Caco-2 (cell line): ENCODE measurements at regions not wholly inside any gene's neighbourhood (a gene's known extent, or its start where the extent isn't known, plus 50 kb on each side); places are given as distances from the start of the nearest gene placed in this dataset.

Experiments used
- BruUV-seq: library from RNA; stranded (reverse); fragments of 400-500 nt; replicated peaks from 2 replicates; lab custom pipeline; 2021; lab: Mats Ljungman, UMichigan
- CTCF ChIA-PET: fragments of 300-600 bp; sonication (Branson Sonifier 250); formaldehyde crosslinking; loops from one replicate; lab custom pipeline; 2022; ENCODE audit warnings: antibody characterized with exemption; lab: Charles Lee
- POLR2A ChIA-PET: fragments of 300-600 bp; sonication (Branson Sonifier 250); formaldehyde crosslinking; loops from one replicate; lab custom pipeline; 2022; ENCODE audit warnings: antibody characterized with exemption; lab: Charles Lee
- DNase-seq, 2 experiments: peaks; one replicate each; pipeline versions ENCODE4 v3.0.0 to v3.0.0-alpha.2; 2020 to 2022
- H3K27me3 ChIP-seq: replicated peaks from 2 replicates; pipeline ENCODE4 v1.6.0; 2011; ENCODE audit warnings: low read length; ENCODE audit not compliant: control insufficient read depth, insufficient read depth
- H3K36me3 ChIP-seq: 2 replicates; pipeline ENCODE4 v1.5.1; 2011; ENCODE audit warnings: low read length; ENCODE audit not compliant: control insufficient read depth, insufficient read depth
- H3K4me1 ChIP-seq: fragments of 250-450 bp; sonication (Bioruptor Pico); 2 replicates; pipeline ENCODE4 v1.5.1; 2020; ENCODE audit warnings: mild to moderate bottlenecking
- H3K4me3 ChIP-seq: 2 replicates; pipeline ENCODE4 v1.5.1; 2011; ENCODE audit warnings: low read depth, mild to moderate bottlenecking, control low read depth, low read length
- H3K9me3 ChIP-seq: fragments of 250-450 bp; sonication (Bioruptor Pico); 2 replicates; pipeline ENCODE4 v1.5.1; 2020; ENCODE audit warnings: mild to moderate bottlenecking, moderate library complexity
- H3K27ac Mint-ChIP-seq: one replicate; pipeline ENCODE4 v1.8.0; 2022; ENCODE audit warnings: mixed read lengths; ENCODE audit not compliant: unreplicated experiment
- H3K27me3 Mint-ChIP-seq: one replicate; pipeline ENCODE4 v1.8.0; 2022; ENCODE audit warnings: mixed read lengths; ENCODE audit not compliant: insufficient read depth, unreplicated experiment
- H3K36me3 Mint-ChIP-seq: one replicate; pipeline ENCODE4 v1.8.0; 2022; ENCODE audit warnings: mild to moderate bottlenecking, mixed read lengths; ENCODE audit not compliant: insufficient read depth, unreplicated experiment
- H3K4me1 Mint-ChIP-seq: one replicate; pipeline ENCODE4 v1.8.0; 2022; ENCODE audit warnings: low read depth, mixed read lengths; ENCODE audit not compliant: unreplicated experiment
- H3K4me3 Mint-ChIP-seq: one replicate; pipeline ENCODE4 v1.8.0; 2022; ENCODE audit warnings: mild to moderate bottlenecking, moderate library complexity, mixed read lengths; ENCODE audit not compliant: unreplicated experiment
- H3K9me3 Mint-ChIP-seq: one replicate; pipeline ENCODE4 v1.8.0; 2022; ENCODE audit warnings: mixed read lengths; ENCODE audit not compliant: unreplicated experiment
- intact Hi-C: fragments of 100-400 bp; cut with micrococcal nuclease; formaldehyde crosslinking; loops from one replicate; pipeline ENCODE4 v1.10.0; 2022; ENCODE audit not compliant: unreplicated experiment
- TF ChIP-seq, protein P1 (sequence below), 2 experiments: fragments of 200-600 bp in 1 of 2; IDR thresholded peaks; 1 replicate in 1 of 2; 2 replicates in 1 of 2; pipeline versions ENCODE4 v1.5.1 to v1.8.0; 2011 to 2022; ENCODE audit warnings: antibody characterized with exemption in 1 of 2, control low read depth in 1 of 2, inconsistent platforms in 1 of 2, low read depth in 1 of 2, low read length in 1 of 2, mild to moderate bottlenecking in 1 of 2, moderate library complexity in 1 of 2; ENCODE audit not compliant: insufficient read depth in 1 of 2, severe bottlenecking in 1 of 2, unreplicated experiment in 1 of 2

GRCh38 chr1:96634883-96635282 lies 86.7 kb upstream of the PTBP2 start:
- no peaks in the 10 kb centered on the region for H3K27me3 Mint-ChIP-seq
- DNase-seq, result no peak
- peaks cover 13% of the 10 kb centered on the region for H3K4me1 Mint-ChIP-seq
- Histone ChIP-seq H3K4me3 (no peak overlapping the region), H3K9me3 (no peaks in the 10 kb centered on the region), H3K36me3 (no peaks in the 10 kb centered on the region), H3K27me3 (no peaks in the 10 kb centered on the region), H3K4me1 (peaks cover 4% of the 10 kb centered on the region)
- TF ChIP-seq, protein P1, sequence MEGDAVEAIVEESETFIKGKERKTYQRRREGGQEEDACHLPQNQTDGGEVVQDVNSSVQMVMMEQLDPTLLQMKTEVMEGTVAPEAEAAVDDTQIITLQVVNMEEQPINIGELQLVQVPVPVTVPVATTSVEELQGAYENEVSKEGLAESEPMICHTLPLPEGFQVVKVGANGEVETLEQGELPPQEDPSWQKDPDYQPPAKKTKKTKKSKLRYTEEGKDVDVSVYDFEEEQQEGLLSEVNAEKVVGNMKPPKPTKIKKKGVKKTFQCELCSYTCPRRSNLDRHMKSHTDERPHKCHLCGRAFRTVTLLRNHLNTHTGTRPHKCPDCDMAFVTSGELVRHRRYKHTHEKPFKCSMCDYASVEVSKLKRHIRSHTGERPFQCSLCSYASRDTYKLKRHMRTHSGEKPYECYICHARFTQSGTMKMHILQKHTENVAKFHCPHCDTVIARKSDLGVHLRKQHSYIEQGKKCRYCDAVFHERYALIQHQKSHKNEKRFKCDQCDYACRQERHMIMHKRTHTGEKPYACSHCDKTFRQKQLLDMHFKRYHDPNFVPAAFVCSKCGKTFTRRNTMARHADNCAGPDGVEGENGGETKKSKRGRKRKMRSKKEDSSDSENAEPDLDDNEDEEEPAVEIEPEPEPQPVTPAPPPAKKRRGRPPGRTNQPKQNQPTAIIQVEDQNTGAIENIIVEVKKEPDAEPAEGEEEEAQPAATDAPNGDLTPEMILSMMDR (IDR thresholded peaks at IDR 0.05; ENCODE audit: insufficient read depth in 1 of 2, low read depth in 1 of 2, low read length in 1 of 2, severe bottlenecking in 1 of 2, unreplicated experiment in 1 of 2), result no peak
- CTCF ChIA-PET, result no interaction called here
- POLR2A ChIA-PET, result no interaction called here
- H3K36me3 Mint-ChIP-seq, result no peaks in the 10 kb centered on the region
- intact Hi-C loops, result no loop called here
- no peaks in the 10 kb centered on the region for H3K9me3 Mint-ChIP-seq
- BruUV-seq, result no TSS peak
- H3K4me3 Mint-ChIP-seq, result no peak overlapping the region
- H3K27ac Mint-ChIP-seq, result no peak overlapping the region

GRCh38 chr1:96641282-96641681 lies 80.3 kb upstream of the PTBP2 start:
- intact Hi-C loops, result no loop called here
- POLR2A ChIA-PET, result no interaction called here

GRCh38 chr1:96643519-96643918 lies 78.1 kb upstream of the PTBP2 start:
- H3K9me3 ChIP-seq, result no peaks in the 10 kb centered on the region
- no peak for DNase-seq
- H3K27me3 ChIP-seq, result no peaks in the 10 kb centered on the region
- CTCF ChIA-PET, result no interaction called here
- H3K27me3 Mint-ChIP-seq, result no peaks in the 10 kb centered on the region
- no peak overlapping the region for H3K27ac Mint-ChIP-seq
- H3K36me3 Mint-ChIP-seq, result no peaks in the 10 kb centered on the region
- H3K36me3 ChIP-seq, result no peaks in the 10 kb centered on the region
- no TSS peak for BruUV-seq
- H3K4me1 Mint-ChIP-seq, result no peaks in the 10 kb centered on the region
- H3K9me3 Mint-ChIP-seq, result no peaks in the 10 kb centered on the region
- TF ChIP-seq, protein P1 (IDR thresholded peaks at IDR 0.05; ENCODE audit: insufficient read depth in 1 of 2, low read depth in 1 of 2, low read length in 1 of 2, severe bottlenecking in 1 of 2, unreplicated experiment in 1 of 2), result no peak
- intact Hi-C loops, result no loop called here
- no peaks in the 10 kb centered on the region for H3K4me1 ChIP-seq
- no peak overlapping the region for H3K4me3 ChIP-seq
- POLR2A ChIA-PET, result no interaction called here
- H3K4me3 Mint-ChIP-seq, result no peak overlapping the region

More at GRCh38 chr1:96641282-96641681, 80.3 kb upstream of the PTBP2 start:
- Histone ChIP-seq H3K9me3 (no peaks in the 10 kb centered on the region), H3K27me3 (no peaks in the 10 kb centered on the region), H3K36me3 (no peaks in the 10 kb centered on the region), H3K4me1 (no peaks in the 10 kb centered on the region), H3K4me3 (no peak overlapping the region)
- Mint-ChIP-seq H3K36me3 (no peaks in the 10 kb centered on the region), H3K4me1 (no peaks in the 10 kb centered on the region), H3K9me3 (no peaks in the 10 kb centered on the region), H3K27ac (no peak overlapping the region), H3K4me3 (no peak overlapping the region), H3K27me3 (no peaks in the 10 kb centered on the region)
- DNase-seq, result no peak
- TF ChIP-seq, protein P1 (IDR thresholded peaks at IDR 0.05; ENCODE audit: insufficient read depth in 1 of 2, low read depth in 1 of 2, low read length in 1 of 2, severe bottlenecking in 1 of 2, unreplicated experiment in 1 of 2), result no peak
- CTCF ChIA-PET, result no interaction called here
- BruUV-seq, result no TSS peak
